ENCODE measurements at regions not wholly inside any gene's neighbourhood (a gene's known extent, or its start where the extent isn't known, plus 50 kb on each side); places are given as distances from the start of the nearest gene placed in this dataset.
"Not testable (repeated sequence)": the region's sequence is repeated elsewhere in the genome, so short reads cannot be mapped to it uniquely, and the experiment has no call there.

GRCh38 chr7:131074585-131074984, 253.1 kb upstream of the MKLN1 start:
- intact Hi-C loops (cut with micrococcal nuclease), result no loop called here
- H3K4me1 Mint-ChIP-seq (ENCODE audit: low read depth), result peaks cover 44% of the 10 kb centered on the region
- no peaks in the 10 kb centered on the region for H3K27me3 Mint-ChIP-seq (ENCODE audit: insufficient read depth)
- no peaks in the 10 kb centered on the region for H3K9me3 Mint-ChIP-seq
- H3K27ac Mint-ChIP-seq, result no peak overlapping the region
- DNase-seq (ENCODE audit: low spot score), result no peak
- peaks cover 31% of the 10 kb centered on the region for H3K36me3 Mint-ChIP-seq (ENCODE audit: low read depth)
- H3K4me3 Mint-ChIP-seq, result no peak overlapping the region

- no peak for DNase-seq (ENCODE audit: low spot score)
- peaks cover 44% of the 10 kb centered on the region for H3K4me1 Mint-ChIP-seq (ENCODE audit: low read depth)
- intact Hi-C loops (cut with micrococcal nuclease), result no loop called here
- H3K9me3 Mint-ChIP-seq, result no peaks in the 10 kb centered on the region
- H3K36me3 Mint-ChIP-seq (ENCODE audit: low read depth), result peaks cover 31% of the 10 kb centered on the region
- H3K4me3 Mint-ChIP-seq, result no peak overlapping the region
- H3K27ac Mint-ChIP-seq, result no peak overlapping the region
- H3K27me3 Mint-ChIP-seq (ENCODE audit: insufficient read depth), result no peaks in the 10 kb centered on the region
These were observed 252.3 kb upstream of the MKLN1 start for GRCh38 chr7:131075406-131075805.

GRCh38 chr7:131076032-131076431, 251.6 kb upstream of the MKLN1 start:
- no peak for DNase-seq (ENCODE audit: low spot score)
- Mint-ChIP-seq H3K4me1 (ENCODE audit: low read depth) (peaks cover 44% of the 10 kb centered on the region), H3K9me3 (no peaks in the 10 kb centered on the region), H3K27ac (no peak overlapping the region), H3K27me3 (ENCODE audit: insufficient read depth) (no peaks in the 10 kb centered on the region), H3K4me3 (no peak overlapping the region), H3K36me3 (ENCODE audit: low read depth) (peaks cover 31% of the 10 kb centered on the region)
- intact Hi-C loops (cut with micrococcal nuclease), result no loop called here

DNA sequence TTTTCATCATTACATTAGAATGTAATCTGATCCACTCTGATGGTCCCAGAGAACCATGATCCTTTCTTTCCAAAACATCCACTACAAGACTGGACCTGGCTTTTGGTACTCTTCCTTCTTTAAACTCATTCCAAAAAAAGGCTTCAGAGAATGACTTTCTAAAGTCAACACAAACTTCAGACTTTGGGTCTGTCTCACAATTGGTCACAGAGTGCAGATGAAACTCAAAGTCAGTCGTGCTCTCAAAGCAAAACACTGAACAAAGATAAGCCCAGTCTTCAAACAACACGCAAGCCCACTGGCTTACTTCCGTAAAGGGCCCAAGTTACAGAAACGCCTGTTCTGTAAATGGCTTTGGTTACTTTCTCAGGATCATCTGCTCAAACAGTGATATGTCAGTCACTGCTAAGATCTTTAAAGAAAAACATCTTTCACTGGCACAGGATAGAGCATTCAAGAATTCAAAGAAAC, 250.9 kb upstream of the MKLN1 start:
- no peaks in the 10 kb centered on the region for H3K9me3 Mint-ChIP-seq
- no peak overlapping the region for H3K4me3 Mint-ChIP-seq
- peaks cover 31% of the 10 kb centered on the region for H3K36me3 Mint-ChIP-seq (ENCODE audit: low read depth)
- intact Hi-C loops (cut with micrococcal nuclease), result no loop called here
- no peak overlapping the region for H3K27ac Mint-ChIP-seq
- H3K27me3 Mint-ChIP-seq (ENCODE audit: insufficient read depth), result no peaks in the 10 kb centered on the region
- peaks cover 41% of the 10 kb centered on the region for H3K4me1 Mint-ChIP-seq (ENCODE audit: low read depth)
- no peak for DNase-seq (ENCODE audit: low spot score)

- H3K9me3 Mint-ChIP-seq, result no peaks in the 10 kb centered on the region
- peaks cover 31% of the 10 kb centered on the region for H3K4me1 Mint-ChIP-seq (ENCODE audit: low read depth)
- intact Hi-C loops (cut with micrococcal nuclease), result no loop called here
- H3K27ac Mint-ChIP-seq, result no peak overlapping the region
- H3K36me3 Mint-ChIP-seq (ENCODE audit: low read depth), result peaks cover 35% of the 10 kb centered on the region
- no peak for DNase-seq (ENCODE audit: low spot score)
- H3K27me3 Mint-ChIP-seq (ENCODE audit: insufficient read depth), result no peaks in the 10 kb centered on the region
- no peak overlapping the region for H3K4me3 Mint-ChIP-seq
These were observed 249.9 kb upstream of the MKLN1 start for GRCh38 chr7:131077735-131078134.

GRCh38 chr7:131080754-131081153, 246.9 kb upstream of the MKLN1 start:
- no peaks in the 10 kb centered on the region for H3K9me3 Mint-ChIP-seq
- intact Hi-C loops (cut with micrococcal nuclease), result no loop called here
- H3K27ac Mint-ChIP-seq, result no peak overlapping the region
- DNase-seq (ENCODE audit: low spot score), result no peak
- no peaks in the 10 kb centered on the region for H3K27me3 Mint-ChIP-seq (ENCODE audit: insufficient read depth)
- H3K4me3 Mint-ChIP-seq, result no peak overlapping the region
- H3K4me1 Mint-ChIP-seq (ENCODE audit: low read depth), result peaks cover 23% of the 10 kb centered on the region
- peaks cover 34% of the 10 kb centered on the region for H3K36me3 Mint-ChIP-seq (ENCODE audit: low read depth)

GRCh38 chr7:131081308-131081707, 246.4 kb upstream of the MKLN1 start:
- no peaks in the 10 kb centered on the region for H3K27me3 Mint-ChIP-seq (ENCODE audit: insufficient read depth)
- no peak overlapping the region for H3K27ac Mint-ChIP-seq
- intact Hi-C loops (cut with micrococcal nuclease), result no loop called here
- no peak for DNase-seq (ENCODE audit: low spot score)
- peaks cover 29% of the 10 kb centered on the region for H3K36me3 Mint-ChIP-seq (ENCODE audit: low read depth)
- H3K4me3 Mint-ChIP-seq, result no peak overlapping the region
- peaks cover 18% of the 10 kb centered on the region for H3K4me1 Mint-ChIP-seq (ENCODE audit: low read depth)
- H3K9me3 Mint-ChIP-seq, result no peaks in the 10 kb centered on the region

DNA sequence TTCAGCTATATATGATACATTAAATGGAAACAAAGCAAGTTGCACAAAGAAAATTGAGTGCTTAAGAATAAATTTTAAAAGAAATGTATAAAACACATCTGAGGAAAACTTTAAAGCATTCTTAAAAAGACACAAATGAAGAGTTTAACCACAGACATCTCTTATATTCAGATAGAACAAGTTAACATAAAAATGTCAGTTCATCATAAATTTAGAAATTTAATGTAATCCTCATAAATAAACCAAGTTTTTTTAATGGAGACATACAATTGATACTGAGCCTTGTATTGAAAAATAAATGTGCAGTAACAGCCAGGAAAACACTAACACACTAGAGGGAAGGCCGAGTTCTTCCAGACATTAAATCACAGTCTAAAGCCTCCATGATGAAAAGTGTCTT, 243.9 kb upstream of the MKLN1 start:
- peaks cover 16% of the 10 kb centered on the region for H3K4me1 Mint-ChIP-seq (ENCODE audit: low read depth)
- H3K27me3 Mint-ChIP-seq (ENCODE audit: insufficient read depth), result no peaks in the 10 kb centered on the region
- intact Hi-C loops (cut with micrococcal nuclease), result no loop called here
- H3K9me3 Mint-ChIP-seq, result no peaks in the 10 kb centered on the region
- DNase-seq (ENCODE audit: low spot score), result no peak
- H3K27ac Mint-ChIP-seq, result no peak overlapping the region
- H3K36me3 Mint-ChIP-seq (ENCODE audit: low read depth), result peaks cover 33% of the 10 kb centered on the region
- H3K4me3 Mint-ChIP-seq, result no peak overlapping the region

GRCh38 chr7:131084336-131084735, 243.3 kb upstream of the MKLN1 start:
- intact Hi-C loops (cut with micrococcal nuclease); H3K9me3 Mint-ChIP-seq; DNase-seq (ENCODE audit: low spot score); H3K27ac Mint-ChIP-seq; H3K27me3 Mint-ChIP-seq (ENCODE audit: insufficient read depth); H3K4me3 Mint-ChIP-seq: not testable (repeated sequence)
- Mint-ChIP-seq H3K4me1 (ENCODE audit: low read depth) (peaks cover 16% of the 10 kb centered on the region), H3K36me3 (ENCODE audit: low read depth) (peaks cover 34% of the 10 kb centered on the region)

GRCh38 chr7:131087756-131088658, 239.7 kb upstream of the MKLN1 start:
- Mint-ChIP-seq H3K4me3 (no peak overlapping the region), H3K27me3 (ENCODE audit: insufficient read depth) (no peaks in the 10 kb centered on the region), H3K4me1 (ENCODE audit: low read depth) (peaks cover 25% of the 10 kb centered on the region)

GRCh38 chr7:131090188-131090587, 237.5 kb upstream of the MKLN1 start:
- no peaks in the 10 kb centered on the region for H3K27me3 Mint-ChIP-seq (ENCODE audit: insufficient read depth)
- intact Hi-C loops (cut with micrococcal nuclease), result no loop called here
- H3K27ac Mint-ChIP-seq, result no peak overlapping the region
- H3K9me3 Mint-ChIP-seq, result no peaks in the 10 kb centered on the region
- H3K36me3 Mint-ChIP-seq (ENCODE audit: low read depth), result peaks cover 37% of the 10 kb centered on the region
- no peak for DNase-seq (ENCODE audit: low spot score)
- peaks cover 23% of the 10 kb centered on the region for H3K4me1 Mint-ChIP-seq (ENCODE audit: low read depth)
- no peak overlapping the region for H3K4me3 Mint-ChIP-seq

More at GRCh38 chr7:131087756-131088658, 239.7 kb upstream of the MKLN1 start:
- no peak overlapping the region for H3K27ac Mint-ChIP-seq
- no peak for DNase-seq (ENCODE audit: low spot score)
- H3K9me3 Mint-ChIP-seq, result no peaks in the 10 kb centered on the region
- intact Hi-C loops (cut with micrococcal nuclease), result no loop called here
- H3K36me3 Mint-ChIP-seq (ENCODE audit: low read depth), result peaks cover 40% of the 10 kb centered on the region

DNA sequence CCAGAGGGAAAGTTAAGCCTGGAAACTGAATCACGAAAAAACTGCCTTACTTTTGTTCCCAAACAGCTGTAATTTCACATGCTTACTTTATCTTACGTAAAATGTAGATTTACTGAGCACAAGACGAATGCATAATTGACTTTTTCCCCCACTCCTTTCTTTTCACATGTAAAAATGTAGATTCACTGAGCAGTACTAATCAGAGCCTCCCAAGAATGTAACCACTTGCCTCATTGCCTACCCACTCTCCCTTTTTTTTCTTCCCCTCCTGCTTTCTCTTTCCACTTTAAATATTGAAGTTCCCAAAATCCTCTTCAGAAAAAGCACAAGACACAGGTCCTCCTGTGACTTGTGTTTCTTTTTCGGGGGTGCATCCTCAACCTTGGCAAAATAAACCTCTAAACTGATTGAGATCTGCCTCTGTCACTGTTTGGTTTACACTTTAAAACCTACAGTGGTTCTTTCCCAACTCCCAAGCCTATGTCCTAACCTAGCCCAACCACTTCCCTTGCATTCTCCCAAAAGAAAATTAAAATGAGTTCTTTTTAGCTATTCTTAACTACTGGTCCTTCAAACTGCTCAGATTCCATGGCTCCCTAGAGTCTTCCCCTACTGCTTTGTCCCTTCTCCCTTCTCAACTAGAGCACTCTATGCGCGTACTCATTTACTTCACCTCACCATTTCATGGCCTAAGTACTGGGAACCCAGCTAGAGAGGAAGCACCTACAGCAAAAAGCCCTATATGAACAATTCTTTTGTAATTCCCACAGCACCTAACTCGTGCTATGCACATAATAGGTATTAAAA, 236.6 kb upstream of the MKLN1 start:
- Mint-ChIP-seq H3K36me3 (ENCODE audit: low read depth) (peaks cover 31% of the 10 kb centered on the region), H3K27ac (peak overlapping the region; percentile 7), H3K27me3 (ENCODE audit: insufficient read depth) (no peaks in the 10 kb centered on the region), H3K4me1 (ENCODE audit: low read depth) (peaks cover 19% of the 10 kb centered on the region), H3K4me3 (no peak overlapping the region), H3K9me3 (no peaks in the 10 kb centered on the region)
- no peak for DNase-seq (ENCODE audit: low spot score)
- intact Hi-C loops (cut with micrococcal nuclease), result no loop called here

GRCh38 chr7:131094685-131095084, 233.0 kb upstream of the MKLN1 start:
- H3K27ac Mint-ChIP-seq, result no peak overlapping the region
- no peak for DNase-seq (ENCODE audit: low spot score)
- intact Hi-C loops (cut with micrococcal nuclease), result no loop called here
- no peaks in the 10 kb centered on the region for H3K9me3 Mint-ChIP-seq
- no peak overlapping the region for H3K4me3 Mint-ChIP-seq
- peaks cover 43% of the 10 kb centered on the region for H3K4me1 Mint-ChIP-seq (ENCODE audit: low read depth)
- no peaks in the 10 kb centered on the region for H3K27me3 Mint-ChIP-seq (ENCODE audit: insufficient read depth)
- H3K36me3 Mint-ChIP-seq (ENCODE audit: low read depth), result peaks cover 30% of the 10 kb centered on the region

Data from activated T-helper 1 cell treated with anti-CD3 and anti-CD28 coated beads, Interleukin-12 subunit alpha, Interleukin-12 subunit beta, Interleukin-2, Interleukin-4 antibody, amounts not matched to agents 30 ng/mL and 10 ng/mL and 1 ng/mL, durations not matched to agents 14 hours and 24 hours and 36 hours (primary cell).